Ishikawa (cell line): ENCODE measurements at regions not wholly inside any gene's neighbourhood (a gene's known extent, or its start where the extent isn't known, plus 50 kb on each side); places are given as distances from the start of the nearest gene placed in this dataset.

Experiments used
- CREB1 ChIP-seq: IDR thresholded peaks from 2 replicates; pipeline ENCODE4 v1.6.1; 2012; ENCODE audit warnings: low read depth
- EP300 ChIP-seq: IDR thresholded peaks from 2 replicates; pipeline ENCODE4 v1.6.1; 2012; ENCODE audit warnings: borderline replicate concordance
- RAD21 ChIP-seq: IDR thresholded peaks from 2 replicates; pipeline ENCODE4 v1.6.1; 2012; ENCODE audit warnings: low read depth
- REST ChIP-seq: IDR thresholded peaks from 2 replicates; pipeline ENCODE4 v1.6.1; 2012; ENCODE audit warnings: low read depth, mild to moderate bottlenecking
- TF ChIP-seq, protein P1 (sequence below): IDR thresholded peaks from 2 replicates; pipeline ENCODE4 v1.6.1; 2012

- TF ChIP-seq REST (no peak), EP300 (no peak), RAD21 (no peak), CREB1 (no peak)
- TF ChIP-seq, protein P1, sequence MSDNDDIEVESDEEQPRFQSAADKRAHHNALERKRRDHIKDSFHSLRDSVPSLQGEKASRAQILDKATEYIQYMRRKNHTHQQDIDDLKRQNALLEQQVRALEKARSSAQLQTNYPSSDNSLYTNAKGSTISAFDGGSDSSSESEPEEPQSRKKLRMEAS = no peak
Observed at GRCh38 chr11:114890038-114890437, 211.7 kb downstream of the NXPE2 start.
